ENCODE measurements at regions not wholly inside any gene's neighbourhood (a gene's known extent, or its start where the extent isn't known, plus 50 kb on each side); places are given as distances from the start of the nearest gene placed in this dataset.

GRCh38 chr2:201965550-201965949 lies 68.1 kb upstream of the FZD7 start:
- H3K4me3 ChIP-seq (ENCODE audit: low read depth, low read length), result no peak overlapping the region
- no peak for TF ChIP-seq CTCF (IDR thresholded peaks at IDR 0.05; ENCODE audit: insufficient read depth, low read length, missing control alignments)
- ChIA-PET CTCF (interaction anchor here (1.1 to 1.9 kb wide), 5 partner anchors 10 to 105 kb away, joined by 3 to 5 read pairs (median 4); no protein-coding TSS in a partner anchor), POLR2A (no interaction called here)
- no peak for DNase-seq (ENCODE audit: low read depth, low spot score)

GRCh38 chr2:201966691-201967438 lies 66.8 kb upstream of the FZD7 start:
- no peak overlapping the region for H3K4me3 ChIP-seq (ENCODE audit: low read depth, low read length)
- TF ChIP-seq CTCF (IDR thresholded peaks at IDR 0.05; ENCODE audit: insufficient read depth, low read length, missing control alignments), result no peak
- ChIA-PET CTCF (interaction anchor here (1.1 to 1.9 kb wide), 2 partner anchors 22 to 107 kb away, joined by 3 to 5 read pairs; no protein-coding TSS in a partner anchor), POLR2A (no interaction called here)
- DNase-seq (ENCODE audit: low read depth, low spot score), result no peak

- ChIA-PET CTCF (no interaction called here), POLR2A (no interaction called here)
- H3K4me3 ChIP-seq (ENCODE audit: low read depth, low read length), result no peak overlapping the region
- TF ChIP-seq CTCF (IDR thresholded peaks at IDR 0.05; ENCODE audit: insufficient read depth, low read length, missing control alignments), result no peak
- DNase-seq (ENCODE audit: low read depth, low spot score), result no peak
Measured at GRCh38 chr2:201968050-201968449, 65.6 kb upstream of the FZD7 start.

GRCh38 chr2:201968476-201968875 lies 65.2 kb upstream of the FZD7 start:
- POLR2A ChIA-PET, result no interaction called here
- H3K4me3 ChIP-seq (ENCODE audit: low read depth, low read length), result no peak overlapping the region
- no peak for DNase-seq (ENCODE audit: low read depth, low spot score)
- CTCF ChIA-PET, result no interaction called here
- no peak for TF ChIP-seq CTCF (IDR thresholded peaks at IDR 0.05; ENCODE audit: insufficient read depth, low read length, missing control alignments)

GRCh38 chr2:201969241-201969937 lies 64.3 kb upstream of the FZD7 start:
- H3K4me3 ChIP-seq (ENCODE audit: low read depth, low read length), result no peak overlapping the region
- TF ChIP-seq CTCF (IDR thresholded peaks at IDR 0.05; ENCODE audit: insufficient read depth, low read length, missing control alignments), result no peak
- ChIA-PET CTCF (interaction anchor here (1.4 kb wide), 1 partner anchor 9 kb away, joined by 3 read pairs; no protein-coding TSS in a partner anchor), POLR2A (interaction anchor here (0.8 kb wide), 1 partner anchor 36 kb away, joined by 3 read pairs; no protein-coding TSS in a partner anchor)
- DNase-seq (ENCODE audit: low read depth, low spot score), result no peak

Data from AG04449 (cell line).